Esophagus squamous epithelium (tissue), 5 donors: ENCODE measurements at regions not wholly inside any gene's neighbourhood (a gene's known extent, or its start where the extent isn't known, plus 50 kb on each side); places are given as distances from the start of the nearest gene placed in this dataset.

Experiments used
- DNase-seq: peaks from one replicate; lab custom pipeline; 2025; lab: John Stamatoyannopoulos, UW
- H3K27ac ChIP-seq, 4 donors: fragments of 200-600 bp; sonication (generic); one replicate each; pipeline ENCODE4 v1.5.1; 2016 to 2019; ENCODE audit warnings: mild to moderate bottlenecking in 1 of 4
- H3K27me3 ChIP-seq, 4 donors: fragments of 200-600 bp; sonication (generic); 1 replicate in 3 of 4; 2 replicates in 1 of 4; pipeline versions ENCODE4 v1.5.1 to v1.6.0; 2017 to 2021; ENCODE audit warnings: antibody characterized with exemption in 1 of 4
- H3K36me3 ChIP-seq, 3 donors: fragments of 200-600 bp; sonication (generic); one replicate each; pipeline ENCODE4 v1.5.1; 2016 to 2019
- H3K4me1 ChIP-seq, 3 donors: fragments of 200-600 bp; sonication (generic); one replicate each; pipeline ENCODE4 v1.5.1; 2017 to 2019
- H3K4me3 ChIP-seq, 4 donors: fragments of 200-600 bp; sonication (generic); 1 replicate in 3 of 4; 2 replicates in 1 of 4; pipeline ENCODE4 v1.5.1; 2016 to 2019; ENCODE audit warnings: mild to moderate bottlenecking in 2 of 4, moderate library complexity in 1 of 4
- H3K9me3 ChIP-seq, 3 donors: fragments of 200-600 bp; sonication (generic); one replicate each; pipeline ENCODE4 v1.5.1; 2016 to 2019
- CTCF ChIP-seq, 6 experiments: fragments of 450-650 bp in 4 of 6; fragments of 200-600 bp in 2 of 6; sonication (generic) in 2 of 6; IDR thresholded peaks; one replicate each; pipeline ENCODE4 v1.5.1; 2016 to 2019; ENCODE audit warnings: antibody characterized with exemption in 6 of 6, mild to moderate bottlenecking in 4 of 6, moderate library complexity in 4 of 6
- POLR2A ChIP-seq, 4 donors: fragments of 450-650 bp; IDR thresholded peaks; one replicate each; pipeline ENCODE4 v1.6.1; 2017; ENCODE audit warnings: antibody characterized with exemption in 4 of 4, mild to moderate bottlenecking in 4 of 4, moderate library complexity in 3 of 4
- WGBS, 2 donors: methylation state at CpG; one replicate each; pipeline ENCODE4 v1.1.5; 2018; 5-methylcytosine and 5-hydroxymethylcytosine counted together
- intact Hi-C: fragments of 100-400 bp; cut with DNase I; formaldehyde crosslinking; loops from one replicate; pipeline ENCODE4 v1.15.0; 2022
- donor health status: DM: yes; HTN: yes; CAD: no.

DNA sequence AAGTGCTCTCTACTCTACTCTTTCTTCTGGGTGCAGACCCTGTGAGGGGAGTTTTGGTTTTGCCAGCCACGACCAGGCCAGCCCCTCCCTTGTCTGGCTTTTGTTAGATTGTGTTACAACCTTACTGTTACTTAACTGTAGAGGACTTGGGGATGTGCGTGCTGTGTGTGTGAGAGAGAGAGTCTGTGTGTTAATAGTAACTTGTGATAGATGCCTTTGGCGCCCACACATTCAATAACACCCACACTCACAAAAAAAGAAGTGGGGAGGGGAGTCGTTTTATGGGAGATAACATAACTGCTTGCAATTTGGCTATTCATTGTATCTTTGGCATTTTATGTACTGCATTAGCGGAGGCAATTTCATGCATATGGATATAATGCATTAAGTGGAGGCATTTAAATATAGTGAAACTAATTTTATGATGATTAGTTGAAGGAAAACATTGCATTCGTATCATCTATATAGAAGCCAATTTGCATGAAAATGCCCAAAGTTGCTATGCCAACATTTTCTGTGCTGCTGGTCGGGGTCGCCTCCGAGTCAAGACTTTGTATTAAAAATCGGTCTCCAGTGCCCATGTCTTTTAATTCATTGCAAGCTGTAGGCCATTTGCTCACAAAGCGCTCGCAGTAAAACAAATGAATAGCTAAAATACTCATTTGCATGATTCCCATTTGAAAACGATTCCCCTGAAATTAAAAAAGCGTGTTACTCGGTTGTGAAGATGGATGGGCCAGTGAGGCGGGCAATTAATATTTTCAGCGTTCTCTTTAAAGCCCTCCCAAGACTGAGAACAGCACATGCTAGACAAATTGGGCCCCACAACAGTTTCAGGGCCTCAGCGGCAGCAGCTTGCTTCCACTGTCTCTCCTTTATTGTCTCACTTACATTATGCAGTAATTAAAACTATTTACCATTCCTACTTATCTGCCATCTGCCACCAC lies 158.5 kb upstream of the SMAD3 start:
- H3K9me3 ChIP-seq, result no peaks in the 10 kb centered on the region
- peaks cover 9 to 20% (median 10%) of the 10 kb centered on the region in 3 donors for H3K4me1 ChIP-seq
- TF ChIP-seq POLR2A (IDR thresholded peaks at IDR 0.05) (no peak), CTCF (IDR thresholded peaks at IDR 0.05) (no peak)
- no peak overlapping the region for H3K4me3 ChIP-seq
- DNase-seq, result no peak
- no peaks in the 10 kb centered on the region for H3K36me3 ChIP-seq
- 88 to 90% methylated on average over 17 to 18 of the region's 18 CpGs for WGBS, 2 donors
- intact Hi-C loops, result no loop called here
- H3K27ac ChIP-seq, result no peak overlapping the region
- H3K27me3 ChIP-seq, result no peaks in the 10 kb centered on the region

GRCh38 chr15:66907826-66908743 lies 157.3 kb upstream of the SMAD3 start:
- Histone ChIP-seq H3K4me1 (peaks cover 9 to 20% (median 10%) of the 10 kb centered on the region in 3 donors), H3K4me3 (no peak overlapping the region), H3K27ac (peak overlapping the region in 3 of 4 donors; percentile 1 to 44 (median 35)), H3K36me3 (no peaks in the 10 kb centered on the region), H3K9me3 (no peaks in the 10 kb centered on the region), H3K27me3 (no peaks in the 10 kb centered on the region)
- DNase-seq, result no peak
- TF ChIP-seq CTCF (IDR thresholded peaks at IDR 0.05) (no peak), POLR2A (IDR thresholded peaks at IDR 0.05) (no peak)
- intact Hi-C loops, result no loop called here
- WGBS, 2 donors, result 24 to 26% methylated on average over 4 to 5 of the region's 9 CpGs

- Histone ChIP-seq H3K27ac (peak overlapping the region in 3 of 4 donors; percentile 1 to 44 (median 35)), H3K9me3 (no peaks in the 10 kb centered on the region), H3K4me3 (no peak overlapping the region), H3K4me1 (peaks cover 9 to 20% (median 10%) of the 10 kb centered on the region in 3 donors), H3K27me3 (no peaks in the 10 kb centered on the region), H3K36me3 (no peaks in the 10 kb centered on the region)
- WGBS, 2 donors, result 0 to 53% methylated on average over 1 to 2 of the region's 2 CpGs
- intact Hi-C loops, result no loop called here
- TF ChIP-seq CTCF (IDR thresholded peaks at IDR 0.05), result no peak
- no peak for TF ChIP-seq POLR2A (IDR thresholded peaks at IDR 0.05)
- no peak for DNase-seq
These were observed 156.7 kb upstream of the SMAD3 start for GRCh38 chr15:66908744-66909095.

GRCh38 chr15:66909381-66909890 lies 156.0 kb upstream of the SMAD3 start:
- intact Hi-C loops, result no loop called here
- DNase-seq, result no peak

More at GRCh38 chr15:66909381-66909890, 156.0 kb upstream of the SMAD3 start:
- Histone ChIP-seq H3K36me3 (no peaks in the 10 kb centered on the region), H3K9me3 (no peaks in the 10 kb centered on the region), H3K4me3 (no peak overlapping the region), H3K27ac (peak overlapping the region in 1 of 4 donors; percentile 44), H3K4me1 (peaks cover 9 to 20% (median 10%) of the 10 kb centered on the region in 3 donors), H3K27me3 (no peaks in the 10 kb centered on the region)
- WGBS, 2 donors, result 89 to 92% methylated on average over 5 to 7 of the region's 7 CpGs
- TF ChIP-seq POLR2A (IDR thresholded peaks at IDR 0.05), result no peak
- no peak for TF ChIP-seq CTCF (IDR thresholded peaks at IDR 0.05)
